ENCODE measurements at regions not wholly inside any gene's neighbourhood (a gene's known extent, or its start where the extent isn't known, plus 50 kb on each side); places are given as distances from the start of the nearest gene placed in this dataset.
"Not testable (repeated sequence)": the region's sequence is repeated elsewhere in the genome, so short reads cannot be mapped to it uniquely, and the experiment has no call there.

DNA sequence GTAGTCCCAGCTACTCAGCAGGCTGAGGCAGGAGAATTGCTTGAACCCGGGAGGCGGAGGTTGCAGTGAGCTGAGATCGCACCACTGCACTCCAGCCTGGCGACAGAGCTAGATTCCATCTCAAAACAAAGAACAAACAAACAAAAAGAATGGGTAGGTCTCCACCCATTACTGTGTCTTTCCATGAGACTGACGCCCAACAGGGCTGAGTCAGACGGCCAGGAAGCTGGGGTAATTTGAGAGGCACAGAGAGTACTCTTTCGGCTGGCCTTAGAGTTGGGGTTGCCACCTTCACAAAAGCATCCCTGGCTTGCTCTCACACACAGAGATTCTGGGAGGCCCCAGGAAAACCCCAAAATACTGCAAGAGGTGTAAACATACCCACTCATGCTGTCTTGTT lies 72.0 kb upstream of the DHRSX start:
- DNase-seq (ENCODE audit: low read depth) = peak; percentile 23

DNA sequence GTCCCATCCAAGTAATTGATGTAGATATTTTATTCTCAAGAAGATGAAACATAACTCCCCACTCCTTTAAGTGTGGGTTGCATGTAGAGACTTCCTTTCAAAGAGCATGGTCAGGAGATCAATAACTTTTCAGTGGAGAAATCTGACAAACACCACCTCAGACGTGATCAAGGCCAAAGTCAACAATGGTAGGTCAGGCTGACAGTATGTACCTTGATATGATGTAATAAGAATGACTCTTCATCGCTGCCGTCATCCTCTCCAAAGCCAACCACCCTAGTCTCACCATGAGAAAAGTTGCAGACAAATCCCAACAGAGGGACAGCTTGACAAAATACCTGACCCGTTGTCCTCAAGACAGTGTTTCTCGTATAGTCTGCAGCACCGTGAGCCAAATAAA lies 67.3 kb upstream of the DHRSX start:
- DNase-seq (ENCODE audit: low read depth) = no peak

DNA sequence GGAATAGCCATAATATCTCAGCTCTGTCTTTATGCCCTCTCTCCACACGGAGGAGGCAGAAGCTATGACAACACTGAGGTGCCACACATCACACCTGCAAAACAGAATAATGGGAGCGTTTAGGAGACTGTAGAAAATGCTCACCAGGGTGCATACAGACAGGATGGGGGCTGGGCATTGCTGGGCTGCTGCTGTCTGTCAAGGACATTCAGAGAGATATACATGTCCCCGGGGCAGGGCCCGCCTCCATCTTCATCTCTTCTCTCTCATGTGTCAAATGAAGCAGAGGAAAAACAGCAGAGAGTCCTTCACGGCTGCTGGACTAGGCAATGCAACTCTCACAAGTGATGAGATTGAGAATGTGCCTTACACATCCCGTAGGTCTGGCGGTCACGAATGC lies 65.3 kb upstream of the DHRSX start:
- DNase-seq (ENCODE audit: low read depth) = no peak

DNA sequence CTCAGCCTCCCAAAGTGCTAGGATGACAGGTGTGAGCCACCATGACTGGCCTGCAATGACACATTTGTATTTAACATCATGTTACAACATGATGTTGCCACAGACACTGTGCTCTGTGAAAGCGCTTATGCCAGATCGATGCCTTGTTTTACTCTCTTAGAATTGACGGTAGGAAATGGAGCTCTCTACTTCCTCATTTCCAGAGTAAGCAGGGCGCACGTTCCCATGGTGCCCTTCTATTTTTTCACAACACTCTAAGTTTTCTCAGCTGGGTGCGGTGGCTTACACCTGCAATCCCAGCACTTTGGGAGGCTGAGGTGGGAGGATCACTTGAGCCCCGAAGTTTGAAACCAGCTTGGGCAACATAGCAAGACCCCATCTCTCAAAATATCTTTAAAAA lies 60.7 kb upstream of the DHRSX start:
- DNase-seq (ENCODE audit: low read depth) = no peak

DNA sequence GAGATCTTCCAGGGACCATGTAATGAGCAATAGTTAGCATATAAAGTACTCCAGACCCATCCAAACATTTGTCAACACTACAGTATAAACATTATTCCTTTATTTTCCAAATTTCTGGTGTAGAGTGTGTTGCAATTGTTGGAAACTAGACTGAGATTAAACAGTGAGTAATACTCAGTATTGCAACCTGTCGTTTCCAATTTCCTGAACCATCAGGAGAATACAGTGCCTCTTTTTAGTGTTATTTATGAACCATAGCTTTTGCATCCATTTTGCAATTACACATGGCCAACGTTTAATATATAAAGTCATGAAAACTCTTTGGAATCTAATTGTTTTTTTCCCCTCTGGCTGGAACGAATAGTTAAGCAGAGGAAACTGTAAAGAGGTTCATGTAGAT lies 58.3 kb upstream of the DHRSX start:
- DNase-seq (ENCODE audit: low read depth) = no peak

DNA sequence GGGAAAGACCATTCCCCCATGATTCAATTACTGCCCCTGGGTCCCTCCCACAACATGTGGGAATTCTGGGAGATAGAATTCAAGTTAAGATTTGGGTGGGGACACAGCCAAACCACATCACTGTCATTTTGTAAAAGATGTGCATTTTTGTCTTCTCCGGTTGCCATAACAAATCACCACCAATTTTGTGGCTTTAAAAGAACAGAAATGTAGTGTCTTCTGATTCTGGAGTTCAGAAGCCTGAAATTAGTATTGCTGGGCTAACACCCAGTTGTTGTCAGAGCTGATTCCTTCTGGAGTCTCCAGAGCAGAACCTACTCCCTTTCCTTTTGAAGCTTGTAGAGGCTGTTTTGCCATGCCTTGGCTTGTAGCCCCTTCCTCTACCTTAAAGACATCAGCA lies 54.1 kb upstream of the DHRSX start:
- DNase-seq (ENCODE audit: low read depth) = no peak

DNA sequence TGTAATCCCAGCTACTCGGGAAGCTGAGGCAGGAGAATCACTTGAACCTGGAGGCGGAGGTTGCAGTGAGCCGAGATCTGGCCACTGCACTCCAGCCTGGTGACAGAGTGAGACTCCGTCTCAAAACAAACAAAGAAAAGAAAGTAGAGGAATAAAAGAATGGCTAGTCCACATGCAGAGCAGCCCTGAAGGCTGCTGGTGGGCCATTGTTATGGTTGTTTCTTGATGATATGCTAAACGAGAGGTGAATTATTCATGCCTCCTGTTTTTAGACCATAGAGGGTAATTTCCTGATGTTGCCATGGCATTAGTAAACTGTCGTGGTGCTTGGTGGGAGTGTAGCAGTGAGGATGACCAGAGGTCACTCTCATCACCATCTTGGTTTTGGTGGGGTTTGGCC lies 53.3 kb upstream of the DHRSX start:
- DNase-seq (ENCODE audit: low read depth) = not testable (repeated sequence)

DNA sequence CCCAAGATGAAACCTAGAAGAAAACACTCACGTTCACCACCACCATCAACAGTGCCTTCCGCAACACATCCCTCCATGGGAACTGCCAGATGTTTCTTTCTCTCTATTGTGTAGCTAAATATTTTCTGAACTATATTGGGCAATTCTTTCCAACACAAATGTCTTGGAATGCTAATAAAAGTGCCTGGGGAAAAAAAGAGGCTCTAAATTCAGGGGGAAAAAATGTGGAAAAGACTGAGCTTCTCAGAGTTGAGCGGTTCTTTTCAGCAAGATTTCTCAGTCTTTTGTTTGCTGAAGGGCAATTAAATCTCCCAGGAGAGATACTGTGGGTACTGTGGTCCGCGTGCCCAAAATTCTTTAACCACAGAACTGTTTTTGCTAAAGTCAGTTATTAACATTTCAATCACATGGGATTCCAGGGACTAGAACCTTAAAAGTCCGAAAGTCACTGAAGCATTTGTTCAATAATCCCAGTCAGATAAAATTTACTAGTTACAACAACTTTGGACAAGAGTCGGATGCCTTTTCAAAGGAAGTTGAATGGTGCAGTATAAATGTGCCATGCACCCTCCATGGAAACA lies 51.9 kb upstream of the DHRSX start:
- peak; percentile 24 for DNase-seq (ENCODE audit: low read depth)

DNA sequence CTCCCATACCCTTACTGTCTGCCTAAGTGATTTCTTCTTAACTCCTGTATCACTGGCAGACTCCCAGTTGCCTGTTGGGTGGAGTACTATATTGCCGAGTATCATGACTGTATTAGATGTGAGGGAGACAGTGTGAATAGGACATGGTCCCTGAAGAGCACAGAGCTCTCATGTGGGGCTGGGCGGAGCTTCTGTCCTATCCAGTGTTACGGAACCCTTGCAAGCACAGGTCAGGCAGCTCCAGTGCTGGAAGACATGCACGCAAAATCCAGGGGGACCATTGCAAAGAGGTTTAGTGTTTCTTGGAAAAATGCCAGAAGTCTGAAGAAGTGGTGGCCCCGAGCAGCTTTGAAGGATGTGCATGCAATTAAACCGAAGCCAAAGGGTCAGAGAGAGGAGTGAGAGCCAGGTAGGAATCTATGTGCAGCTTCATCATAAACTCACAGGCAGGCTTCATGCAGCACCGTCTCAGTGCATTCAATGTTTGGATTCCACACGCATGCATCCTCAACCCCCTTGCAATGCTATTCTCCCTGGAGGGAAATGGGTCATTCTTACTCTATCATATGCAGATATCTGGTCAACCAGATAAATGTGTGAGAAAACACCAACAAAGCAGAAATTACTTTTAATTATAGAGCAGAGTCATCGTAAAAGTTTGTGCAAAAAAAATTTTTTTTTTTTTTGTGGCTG lies 49.7 kb upstream of the DHRSX start:
- DNase-seq (ENCODE audit: low read depth) = peak; percentile 4

Data from ELR (cell line).